ENCODE measurements at regions not wholly inside any gene's neighbourhood (a gene's known extent, or its start where the extent isn't known, plus 50 kb on each side); places are given as distances from the start of the nearest gene placed in this dataset.

- TF ChIP-seq GATA2 (IDR thresholded peaks at IDR 0.05; ENCODE audit: low read depth, low read length): no peak
- TF ChIP-seq GATA3 (IDR thresholded peaks at IDR 0.05; ENCODE audit: low read depth, low read length): no peak
Measured at GRCh38 chr12:89775063-89775985, 66.7 kb upstream of the ATP2B1 start.

All from SH-SY5Y (cell line).